GM20000 (cell line): ENCODE measurements at regions not wholly inside any gene's neighbourhood (a gene's known extent, or its start where the extent isn't known, plus 50 kb on each side); places are given as distances from the start of the nearest gene placed in this dataset.

Experiments
- DNase-seq: peaks from one replicate; pipeline ENCODE4 v3.0.0; 2012; ENCODE audit warnings: low spot score
- CTCF ChIP-seq: IDR thresholded peaks from 2 replicates; pipeline ENCODE4 v1.5.1; 2012; ENCODE audit warnings: mild to moderate bottlenecking, control low read depth; ENCODE audit errors: extremely low read depth, missing control alignments

- no peak for TF ChIP-seq CTCF
- no peak for DNase-seq
These were observed 828.6 kb upstream of the POU3F3 start for GRCh38 chr2:104025295-104025694.

GRCh38 chr2:104026725-104027124 is 827.2 kb upstream of the POU3F3 start:
- no peak for TF ChIP-seq CTCF
- DNase-seq, result no peak

- DNase-seq, result no peak
- no peak for TF ChIP-seq CTCF
These were observed 826.6 kb upstream of the POU3F3 start for GRCh38 chr2:104027321-104027720.

GRCh38 chr2:104028061-104028460 is 825.9 kb upstream of the POU3F3 start:
- TF ChIP-seq CTCF, result no peak
- no peak for DNase-seq

GRCh38 chr2:104033399-104033798 is 820.5 kb upstream of the POU3F3 start:
- TF ChIP-seq CTCF, result no peak
- no peak for DNase-seq

- no peak for TF ChIP-seq CTCF
- DNase-seq, result no peak
These were observed 813.1 kb upstream of the POU3F3 start for GRCh38 chr2:104040771-104041170.

- no peak for DNase-seq
- TF ChIP-seq CTCF, result no peak
These were observed 812.6 kb upstream of the POU3F3 start for GRCh38 chr2:104041351-104041750.
